HepG2 (cell line): ENCODE measurements at regions not wholly inside any gene's neighbourhood (a gene's known extent, or its start where the extent isn't known, plus 50 kb on each side); places are given as distances from the start of the nearest gene placed in this dataset.

Source experiments
- ATAC-seq: fragments of 200-7000 bp; cut with Tn5 transposase; 3 replicates; pipeline ENCODE4 v1.9.1; 2020; ENCODE audit warnings: mild to moderate bottlenecking, moderate library complexity
- BruUV-seq: library from RNA; stranded (reverse); fragments of 400-500 nt; replicated peaks from 2 replicates; lab custom pipeline; 2021; lab: Mats Ljungman, UMichigan
- CTCF ChIA-PET: fragments of 300-600 bp; formaldehyde crosslinking; extraction: SDS; loops from one replicate; lab custom pipeline; 2021; ENCODE audit warnings: low total read pairs, inconsistent platforms, low intra/inter-chr PET ratio; lab: Yijun Ruan, JAX
- POLR2A ChIA-PET: fragments of 350-600 bp; sonication (Branson Sonifier 250); formaldehyde crosslinking; loops from one replicate; lab custom pipeline; 2020; ENCODE audit warnings: antibody characterized with exemption, inconsistent platforms; lab: Yijun Ruan, JAX
- DNase-seq: peaks from one replicate; pipeline ENCODE4 v3.0.0-alpha.2; 2015; ENCODE audit warnings: low spot score
- FAIRE-seq: peaks from 3 replicates; lab custom pipeline; 2011; peaks lifted over from hg19 to GRCh38; lab: Jason Lieb, UNC
- H2AFZ ChIP-seq: one replicate; pipeline ENCODE4 v1.6.1; 2011; ENCODE audit warnings: low read length, inconsistent platforms
- H3K27ac ChIP-seq: fragments of 300-600 bp; 3 replicates; pipeline ENCODE4 v1.8.0; 2011; ENCODE audit warnings: mixed run types, mild to moderate bottlenecking, mixed read lengths, low read length, inconsistent platforms; ENCODE audit not compliant: insufficient read depth; ENCODE audit errors: extremely low read length
- H3K27me3 ChIP-seq, 2 experiments: fragments of 200-600 bp in 1 of 2; 2 replicates in 1 of 2; 3 replicates in 1 of 2; pipeline versions ENCODE4 v1.6.0 to v1.8.0; 2011; ENCODE audit warnings: low read length in 2 of 2, mild to moderate bottlenecking in 2 of 2, moderate library complexity in 2 of 2, inconsistent platforms in 1 of 2; ENCODE audit not compliant: insufficient read depth in 2 of 2, control insufficient read depth in 1 of 2
- H3K36me3 ChIP-seq, 2 experiments: fragments of 200-600 bp in 1 of 2; replicated peaks in 1 of 2; 2 replicates in 1 of 2; 3 replicates in 1 of 2; pipeline versions ENCODE4 v1.5.1 to v1.8.0; 2011; ENCODE audit warnings: low read length in 2 of 2, inconsistent platforms in 1 of 2; ENCODE audit not compliant: insufficient read depth in 2 of 2, control insufficient read depth in 1 of 2
- H3K4me1 ChIP-seq: 2 replicates; pipeline ENCODE4 v1.5.1; 2012; ENCODE audit warnings: low read length, inconsistent platforms; ENCODE audit not compliant: insufficient read depth
- H3K4me2 ChIP-seq: 2 replicates; pipeline ENCODE4 v1.6.0; 2011; ENCODE audit warnings: low read depth, low read length, inconsistent platforms
- H3K4me3 ChIP-seq, 3 experiments: fragments of 200-600 bp in 1 of 3; sonication (generic), shearing (Covaris generic) in 1 of 3; replicated peaks in 1 of 3; 2 replicates each; pipeline ENCODE4 v1.5.1; 2011 to 2016; ENCODE audit warnings: low read length in 3 of 3, inconsistent platforms in 2 of 3, low read depth in 2 of 3, mild to moderate bottlenecking in 2 of 3, control low read depth in 1 of 3, mixed read lengths in 1 of 3; ENCODE audit not compliant: insufficient read depth in 1 of 3
- H3K79me2 ChIP-seq: one replicate; pipeline ENCODE4 v1.6.1; 2011; ENCODE audit warnings: low read length, inconsistent platforms; ENCODE audit not compliant: insufficient read depth
- H3K9ac ChIP-seq: 2 replicates; pipeline ENCODE4 v1.6.0; 2011; ENCODE audit warnings: mild to moderate bottlenecking, low read depth, low read length, inconsistent platforms; ENCODE audit not compliant: insufficient read depth
- H3K9me3 ChIP-seq: 2 replicates; pipeline ENCODE4 v1.5.1; 2012; ENCODE audit warnings: mild to moderate bottlenecking, low read length
- H4K20me1 ChIP-seq: 2 replicates; pipeline ENCODE4 v1.6.0; 2011; ENCODE audit warnings: inconsistent platforms, mild to moderate bottlenecking, low read length, moderate library complexity; ENCODE audit not compliant: insufficient read depth
- KMT2A ChIP-seq: sonication (generic); formaldehyde crosslinking; IDR thresholded peaks from 2 replicates; pipeline ENCODE4 v1.4.0; 2020; ENCODE audit warnings: missing genetic modification reagents
- MAFF ChIP-seq: IDR thresholded peaks from 2 replicates; pipeline ENCODE4 v1.6.1; 2011; ENCODE audit warnings: low read depth, low read length, improper control_type of control experiment
- MED8 ChIP-seq: sonication (generic); formaldehyde crosslinking; IDR thresholded peaks from 2 replicates; pipeline ENCODE4 v1.8.1; 2023; ENCODE audit warnings: mild to moderate bottlenecking, missing genetic modification reagents; ENCODE audit not compliant: insufficient replicate concordance
- NCOA1 ChIP-seq: sonication (generic); formaldehyde crosslinking; IDR thresholded peaks from 2 replicates; pipeline ENCODE4 v1.9.0; 2021; ENCODE audit warnings: missing genetic modification reagents
- NFYB ChIP-seq: sonication (generic); formaldehyde crosslinking; IDR thresholded peaks from 2 replicates; pipeline ENCODE4 v1.4.0; 2020; ENCODE audit warnings: missing genetic modification reagents
- RBM39 ChIP-seq: fragments of 200-400 bp; formaldehyde crosslinking; IDR thresholded peaks from one replicate; pipeline ENCODE4 v1.6.1; 2018; ENCODE audit warnings: antibody characterized with exemption, mild to moderate bottlenecking, low read depth, low read length; ENCODE audit not compliant: poor library complexity, severe bottlenecking
- ZNF282 ChIP-seq: fragments of 450-650 bp; IDR thresholded peaks from 2 replicates; pipeline ENCODE4 v1.6.1; 2018; ENCODE audit not compliant: partially characterized antibody
- ZNF646 ChIP-seq: sonication (generic); formaldehyde crosslinking; IDR thresholded peaks from 2 replicates; pipeline ENCODE4 v1.9.0; 2021; ENCODE audit warnings: mild to moderate bottlenecking, missing genetic modification reagents
- WGBS: methylation state at CpG from one replicate; pipeline ENCODE4 v1.1.6; 2017; ENCODE audit warnings: low lambda C conversion rate; 5-methylcytosine and 5-hydroxymethylcytosine counted together
- in situ Hi-C: cut with HindIII; loops from 2 replicates; pipeline ENCODE4 v1.10.0; 2017; ENCODE audit warnings: low pct_unique_long_range_greater_than_20kb; ENCODE audit not compliant: extremely low pct_ligation_motif_present
- intact Hi-C: fragments of 100-400 bp; cut with micrococcal nuclease; formaldehyde crosslinking; loops from one replicate; pipeline ENCODE4 v1.10.0; 2022; ENCODE audit not compliant: unreplicated experiment
- TF ChIP-seq, protein P1 (sequence below): sonication (generic); formaldehyde crosslinking; conservative IDR thresholded peaks from 2 replicates; pipeline ENCODE4 v1.8.0; 2022; ENCODE audit warnings: low read depth, missing genetic modification reagents
- TF ChIP-seq, protein P2 (sequence below): sonication (generic); formaldehyde crosslinking; IDR thresholded peaks from 2 replicates; pipeline ENCODE4 v1.4.0; 2020; ENCODE audit warnings: missing genetic modification reagents
- TF ChIP-seq, protein P3 (sequence below): sonication (generic); formaldehyde crosslinking; IDR thresholded peaks from 2 replicates; pipeline ENCODE4 v1.5.1; 2020; ENCODE audit warnings: mild to moderate bottlenecking, moderate library complexity, missing genetic modification reagents

DNA sequence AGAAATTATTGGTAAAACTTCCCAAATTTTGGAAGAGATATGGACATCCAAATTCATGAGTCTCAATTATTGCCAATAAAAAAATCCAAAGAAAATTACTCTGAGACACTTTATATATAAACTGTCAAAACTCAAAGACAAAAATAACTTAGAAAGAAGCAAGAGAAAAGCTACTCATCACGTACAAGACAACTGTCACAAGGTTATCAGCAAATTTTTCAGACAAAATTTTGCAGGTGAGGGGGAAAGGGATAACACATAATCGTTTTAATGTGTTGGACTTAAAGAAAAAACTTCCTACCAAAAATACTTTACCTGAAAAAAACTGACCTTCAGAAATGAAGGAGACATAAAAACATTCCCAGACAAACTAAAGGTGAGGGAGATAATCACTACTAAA is 272.5 kb downstream of the THBS2 start (continued):
- TF ChIP-seq NCOA1 (CRISPR knock-in tag) = no peak

DNA sequence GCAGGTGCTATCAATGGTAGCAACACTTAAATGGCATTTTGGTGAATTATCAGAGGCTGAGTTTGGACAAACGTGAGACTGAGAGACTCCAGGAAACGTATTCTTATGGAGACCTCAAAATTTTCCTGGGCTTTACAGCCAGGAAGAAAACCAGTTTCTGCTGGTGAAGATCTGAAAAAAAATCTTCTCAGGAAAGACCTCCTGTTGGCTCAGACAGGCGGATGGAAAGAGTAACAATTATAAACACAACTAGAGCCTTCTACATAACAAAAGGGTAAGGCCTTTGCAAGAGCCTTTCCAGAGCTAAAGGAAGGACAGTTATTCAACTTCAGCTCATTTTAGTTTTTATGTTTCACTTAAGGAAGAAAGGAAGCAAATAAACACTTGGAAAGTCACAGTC is 274.4 kb downstream of the THBS2 start:
- ChIA-PET POLR2A (no interaction called here), CTCF (no interaction called here)
- Histone ChIP-seq H3K79me2 (no peaks in the 10 kb centered on the region), H3K4me1 (no peaks in the 10 kb centered on the region), H3K27ac (no peak overlapping the region), H3K27me3 (no peaks in the 10 kb centered on the region), H3K9ac (no peak overlapping the region), H3K4me2 (no peak overlapping the region), H3K36me3 (no peaks in the 10 kb centered on the region), H2AFZ (no peak overlapping the region), H4K20me1 (no peaks in the 10 kb centered on the region), H3K9me3 (peaks cover 8% of the 10 kb centered on the region), H3K4me3 (no peak overlapping the region)
- no peak for ATAC-seq
- no peak for DNase-seq
- in situ Hi-C loops (no loop called here), intact Hi-C loops (no loop called here)
- 0% methylated on average over 3 of the region's 3 CpGs for WGBS
- BruUV-seq = no TSS peak
- TF ChIP-seq, protein P1, sequence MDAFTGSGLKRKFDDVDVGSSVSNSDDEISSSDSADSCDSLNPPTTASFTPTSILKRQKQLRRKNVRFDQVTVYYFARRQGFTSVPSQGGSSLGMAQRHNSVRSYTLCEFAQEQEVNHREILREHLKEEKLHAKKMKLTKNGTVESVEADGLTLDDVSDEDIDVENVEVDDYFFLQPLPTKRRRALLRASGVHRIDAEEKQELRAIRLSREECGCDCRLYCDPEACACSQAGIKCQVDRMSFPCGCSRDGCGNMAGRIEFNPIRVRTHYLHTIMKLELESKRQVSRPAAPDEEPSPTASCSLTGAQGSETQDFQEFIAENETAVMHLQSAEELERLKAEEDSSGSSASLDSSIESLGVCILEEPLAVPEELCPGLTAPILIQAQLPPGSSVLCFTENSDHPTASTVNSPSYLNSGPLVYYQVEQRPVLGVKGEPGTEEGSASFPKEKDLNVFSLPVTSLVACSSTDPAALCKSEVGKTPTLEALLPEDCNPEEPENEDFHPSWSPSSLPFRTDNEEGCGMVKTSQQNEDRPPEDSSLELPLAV (CRISPR knock-in tag) = no peak
- TF ChIP-seq, protein P2, sequence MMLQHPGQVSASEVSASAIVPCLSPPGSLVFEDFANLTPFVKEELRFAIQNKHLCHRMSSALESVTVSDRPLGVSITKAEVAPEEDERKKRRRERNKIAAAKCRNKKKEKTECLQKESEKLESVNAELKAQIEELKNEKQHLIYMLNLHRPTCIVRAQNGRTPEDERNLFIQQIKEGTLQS (CRISPR knock-in tag) = no peak
- TF ChIP-seq KMT2A (no peak), MAFF (no peak), MED8 (CRISPR knock-in tag) (no peak), ZNF646 (CRISPR knock-in tag) (no peak), RBM39 (no peak), ZNF282 (no peak), NFYB (CRISPR knock-in tag) (no peak)
- TF ChIP-seq, protein P3, sequence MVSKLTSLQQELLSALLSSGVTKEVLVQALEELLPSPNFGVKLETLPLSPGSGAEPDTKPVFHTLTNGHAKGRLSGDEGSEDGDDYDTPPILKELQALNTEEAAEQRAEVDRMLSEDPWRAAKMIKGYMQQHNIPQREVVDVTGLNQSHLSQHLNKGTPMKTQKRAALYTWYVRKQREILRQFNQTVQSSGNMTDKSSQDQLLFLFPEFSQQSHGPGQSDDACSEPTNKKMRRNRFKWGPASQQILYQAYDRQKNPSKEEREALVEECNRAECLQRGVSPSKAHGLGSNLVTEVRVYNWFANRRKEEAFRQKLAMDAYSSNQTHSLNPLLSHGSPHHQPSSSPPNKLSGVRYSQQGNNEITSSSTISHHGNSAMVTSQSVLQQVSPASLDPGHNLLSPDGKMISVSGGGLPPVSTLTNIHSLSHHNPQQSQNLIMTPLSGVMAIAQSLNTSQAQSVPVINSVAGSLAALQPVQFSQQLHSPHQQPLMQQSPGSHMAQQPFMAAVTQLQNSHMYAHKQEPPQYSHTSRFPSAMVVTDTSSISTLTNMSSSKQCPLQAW (CRISPR knock-in tag) = no peak
- no peak for FAIRE-seq
